ENCODE measurements at regions not wholly inside any gene's neighbourhood (a gene's known extent, or its start where the extent isn't known, plus 50 kb on each side); places are given as distances from the start of the nearest gene placed in this dataset.

DNA sequence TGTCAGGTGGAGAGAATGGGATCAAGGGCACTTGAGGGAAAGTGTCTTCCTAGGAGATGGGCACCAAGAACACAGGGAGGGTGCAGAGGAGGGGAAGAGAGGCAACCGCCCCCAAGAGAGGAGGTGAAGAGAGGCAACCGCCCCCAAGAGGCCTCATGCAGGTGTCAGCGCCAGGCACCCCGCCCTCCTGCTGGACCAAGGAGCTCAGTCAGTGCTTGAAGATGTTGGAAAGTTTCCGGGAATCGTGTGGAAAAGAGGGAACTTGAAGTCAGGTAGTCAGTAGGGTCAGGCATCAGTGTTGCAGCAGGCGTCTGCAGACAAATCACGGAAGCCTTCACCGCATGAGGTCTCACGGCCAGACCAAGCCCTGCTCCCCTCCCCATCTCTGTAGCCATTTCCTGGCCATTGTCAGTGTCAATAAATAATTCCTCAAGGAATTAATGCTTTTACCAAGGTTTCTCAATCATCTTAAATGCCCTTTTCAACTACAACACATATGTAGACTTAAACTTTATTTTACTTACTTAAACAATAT lies 353.1 kb downstream of the EIPR1 start:
- no peaks in the 10 kb centered on the region for H3K79me1 ChIP-seq (replicated peaks; ENCODE audit: low read length, poor library complexity, severe bottlenecking)
- no peak overlapping the region for H4K91ac ChIP-seq (ENCODE audit: low read length)
- H3K18ac ChIP-seq (ENCODE audit: low read depth in 1 of 2, low read length in 2 of 2): no peak overlapping the region
- no peak overlapping the region for H2BK120ac ChIP-seq (ENCODE audit: low read depth, low read length)
- no peak overlapping the region for H2BK5ac ChIP-seq (ENCODE audit: low read depth, low read length, poor library complexity, severe bottlenecking)
- H3K9ac ChIP-seq (ENCODE audit: low read length): no peak overlapping the region
- H3K27me3 ChIP-seq (ENCODE audit: control insufficient read depth in 1 of 2, insufficient read depth in 1 of 2, low read length in 2 of 2): no peaks in the 10 kb centered on the region
- H3K36me3 ChIP-seq (ENCODE audit: control insufficient read depth in 1 of 2, insufficient read depth in 2 of 2, low read depth in 1 of 2, low read length in 2 of 2): no peaks in the 10 kb centered on the region
- no peak overlapping the region for H3K23ac ChIP-seq (ENCODE audit: low read length in 2 of 2)
- H3K14ac ChIP-seq (ENCODE audit: low read length in 2 of 2): no peak overlapping the region
- no peak overlapping the region for H4K8ac ChIP-seq (ENCODE audit: low read length)
- H2AFZ ChIP-seq (ENCODE audit: low read depth, low read length): no peak overlapping the region
- peaks cover 3% of the 10 kb centered on the region for H3K9me3 ChIP-seq (ENCODE audit: control insufficient read depth, low read length)
- no peak overlapping the region for H3K4me3 ChIP-seq (ENCODE audit: insufficient read depth in 1 of 2, low read depth in 1 of 2, low read length in 2 of 2)
- H3K4me1 ChIP-seq (ENCODE audit: control insufficient read depth, insufficient read depth, low read depth, low read length): no peaks in the 10 kb centered on the region
- H2BK12ac ChIP-seq (ENCODE audit: low read length in 2 of 2): no peak overlapping the region
- DNase-seq: no peak
- no peak overlapping the region for H2AK5ac ChIP-seq (ENCODE audit: low read length, severe bottlenecking)
- no peak overlapping the region for H3K4ac ChIP-seq (ENCODE audit: low read depth in 1 of 2, low read length in 2 of 2)
- H3K27ac ChIP-seq (ENCODE audit: low read length, poor library complexity, severe bottlenecking): no peak overlapping the region
- no peak overlapping the region for H2BK15ac ChIP-seq (ENCODE audit: low read depth, poor library complexity, severe bottlenecking)
- 89% methylated on average over 10 of the region's 10 CpGs for WGBS
- H3K4me2 ChIP-seq (ENCODE audit: low read length, poor library complexity, severe bottlenecking): no peak overlapping the region

DNA sequence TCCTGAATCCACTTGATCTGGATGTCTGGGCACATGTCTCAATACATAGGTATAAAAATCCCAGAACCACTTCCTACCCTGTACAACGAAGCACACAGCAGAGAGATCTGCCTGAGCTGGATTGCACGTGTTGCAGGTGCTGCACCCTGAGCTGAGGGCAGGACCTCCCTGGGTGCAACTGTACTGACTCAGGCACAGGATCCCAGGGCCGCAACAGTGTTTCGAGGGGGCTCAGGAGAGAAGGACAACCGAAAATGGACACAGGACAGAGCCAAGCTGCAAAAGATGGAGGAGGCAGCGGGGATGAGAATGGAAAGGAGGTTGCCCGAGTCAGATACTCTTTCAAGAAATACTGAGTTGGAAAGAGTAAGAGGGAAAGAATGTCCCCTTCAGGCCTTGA lies 354.1 kb downstream of the EIPR1 start:
- H3K4me2 ChIP-seq (ENCODE audit: low read length, poor library complexity, severe bottlenecking): no peak overlapping the region
- H3K9ac ChIP-seq (ENCODE audit: low read length): no peak overlapping the region
- H3K18ac ChIP-seq (ENCODE audit: low read depth in 1 of 2, low read length in 2 of 2): no peak overlapping the region
- peaks cover 5% of the 10 kb centered on the region for H3K9me3 ChIP-seq (ENCODE audit: control insufficient read depth, low read length)
- no peak overlapping the region for H2BK12ac ChIP-seq (ENCODE audit: low read length in 2 of 2)
- H4K8ac ChIP-seq (ENCODE audit: low read length): no peak overlapping the region
- no peaks in the 10 kb centered on the region for H3K27me3 ChIP-seq (ENCODE audit: control insufficient read depth in 1 of 2, insufficient read depth in 1 of 2, low read length in 2 of 2)
- no peak overlapping the region for H2BK5ac ChIP-seq (ENCODE audit: low read depth, low read length, poor library complexity, severe bottlenecking)
- H2AK5ac ChIP-seq (ENCODE audit: low read length, severe bottlenecking): no peak overlapping the region
- no peak overlapping the region for H4K91ac ChIP-seq (ENCODE audit: low read length)
- no peak for DNase-seq
- H3K14ac ChIP-seq (ENCODE audit: low read length in 2 of 2): no peak overlapping the region
- no peak overlapping the region for H3K4me3 ChIP-seq (ENCODE audit: insufficient read depth in 1 of 2, low read depth in 1 of 2, low read length in 2 of 2)
- no peak overlapping the region for H3K23ac ChIP-seq (ENCODE audit: low read length in 2 of 2)
- H2AFZ ChIP-seq (ENCODE audit: low read depth, low read length): no peak overlapping the region
- H2BK15ac ChIP-seq (ENCODE audit: low read depth, poor library complexity, severe bottlenecking): no peak overlapping the region
- no peaks in the 10 kb centered on the region for H3K36me3 ChIP-seq (ENCODE audit: control insufficient read depth in 1 of 2, insufficient read depth in 2 of 2, low read depth in 1 of 2, low read length in 2 of 2)
- no peaks in the 10 kb centered on the region for H3K79me1 ChIP-seq (replicated peaks; ENCODE audit: low read length, poor library complexity, severe bottlenecking)
- H2BK120ac ChIP-seq (ENCODE audit: low read depth, low read length): no peak overlapping the region
- H3K27ac ChIP-seq (ENCODE audit: low read length, poor library complexity, severe bottlenecking): no peak overlapping the region
- H3K4ac ChIP-seq (ENCODE audit: low read depth in 1 of 2, low read length in 2 of 2): no peak overlapping the region
- no peaks in the 10 kb centered on the region for H3K4me1 ChIP-seq (ENCODE audit: control insufficient read depth, insufficient read depth, low read depth, low read length)
- WGBS: 63% methylated on average over 7 of the region's 7 CpGs

DNA sequence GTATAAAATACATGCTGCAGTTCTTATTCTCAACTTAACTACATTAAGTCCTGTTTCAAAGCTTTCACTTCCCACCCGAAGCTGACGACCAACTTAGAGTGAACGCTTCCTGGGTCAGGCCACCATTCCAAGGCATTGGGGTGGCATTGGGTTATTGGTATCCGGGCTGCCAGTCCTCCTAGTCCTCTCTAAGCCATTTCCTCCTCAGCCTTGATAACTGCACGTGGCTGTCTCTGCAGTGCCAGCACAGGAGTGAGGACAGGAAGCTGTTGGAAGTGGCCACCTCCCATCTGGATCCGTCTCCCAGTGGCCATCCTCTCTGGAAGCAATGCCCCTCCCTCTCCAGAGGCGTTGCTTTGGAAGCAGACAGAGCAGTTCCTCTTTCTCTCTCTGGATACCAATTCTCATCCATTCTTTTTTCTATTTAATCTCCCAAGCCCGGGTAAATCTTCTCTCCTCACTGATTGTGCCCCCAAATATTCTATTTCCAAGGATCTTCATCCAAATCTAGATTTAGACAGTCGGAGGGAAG lies 354.7 kb downstream of the EIPR1 start:
- H3K18ac ChIP-seq (ENCODE audit: low read depth in 1 of 2, low read length in 2 of 2): no peak overlapping the region
- H3K36me3 ChIP-seq (ENCODE audit: control insufficient read depth in 1 of 2, insufficient read depth in 2 of 2, low read depth in 1 of 2, low read length in 2 of 2): no peaks in the 10 kb centered on the region
- 56% methylated on average over 9 of the region's 9 CpGs for WGBS
- no peak for DNase-seq
- no peak overlapping the region for H2AFZ ChIP-seq (ENCODE audit: low read depth, low read length)
- H3K4me2 ChIP-seq (ENCODE audit: low read length, poor library complexity, severe bottlenecking): no peak overlapping the region
- no peak overlapping the region for H2AK5ac ChIP-seq (ENCODE audit: low read length, severe bottlenecking)
- no peak overlapping the region for H3K27ac ChIP-seq (ENCODE audit: low read length, poor library complexity, severe bottlenecking)
- H3K4me3 ChIP-seq (ENCODE audit: insufficient read depth in 1 of 2, low read depth in 1 of 2, low read length in 2 of 2): no peak overlapping the region
- H2BK120ac ChIP-seq (ENCODE audit: low read depth, low read length): no peak overlapping the region
- no peaks in the 10 kb centered on the region for H3K4me1 ChIP-seq (ENCODE audit: control insufficient read depth, insufficient read depth, low read depth, low read length)
- H4K8ac ChIP-seq (ENCODE audit: low read length): no peak overlapping the region
- H2BK12ac ChIP-seq (ENCODE audit: low read length in 2 of 2): no peak overlapping the region
- H2BK5ac ChIP-seq (ENCODE audit: low read depth, low read length, poor library complexity, severe bottlenecking): no peak overlapping the region
- no peaks in the 10 kb centered on the region for H3K79me1 ChIP-seq (replicated peaks; ENCODE audit: low read length, poor library complexity, severe bottlenecking)
- H3K27me3 ChIP-seq (ENCODE audit: control insufficient read depth in 1 of 2, insufficient read depth in 1 of 2, low read length in 2 of 2): no peaks in the 10 kb centered on the region
- no peak overlapping the region for H3K23ac ChIP-seq (ENCODE audit: low read length in 2 of 2)
- peaks cover 5% of the 10 kb centered on the region for H3K9me3 ChIP-seq (ENCODE audit: control insufficient read depth, low read length)
- H2BK15ac ChIP-seq (ENCODE audit: low read depth, poor library complexity, severe bottlenecking): no peak overlapping the region
- no peak overlapping the region for H3K4ac ChIP-seq (ENCODE audit: low read depth in 1 of 2, low read length in 2 of 2)
- H3K14ac ChIP-seq (ENCODE audit: low read length in 2 of 2): no peak overlapping the region
- H3K9ac ChIP-seq (ENCODE audit: low read length): no peak overlapping the region
- H4K91ac ChIP-seq (ENCODE audit: low read length): no peak overlapping the region

DNA sequence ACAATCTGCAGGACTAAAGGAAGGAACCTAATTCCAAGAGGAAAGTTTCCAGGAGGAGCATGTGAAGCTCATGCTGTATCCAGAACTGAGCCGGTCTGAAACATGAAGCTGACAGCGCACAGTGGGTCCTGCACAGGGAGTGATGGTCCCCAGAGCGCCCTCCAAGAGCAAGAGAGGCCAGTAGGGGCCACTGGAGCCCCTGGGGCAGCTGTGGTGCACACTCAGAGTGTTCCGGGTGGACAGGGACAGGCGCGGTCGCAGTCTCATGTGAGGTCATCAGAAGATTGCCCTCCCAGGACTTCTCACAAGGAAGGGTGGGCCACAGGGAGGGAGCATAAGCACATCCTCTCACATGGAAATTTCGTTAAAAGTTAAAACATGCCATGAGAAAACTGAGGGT lies 355.9 kb downstream of the EIPR1 start:
- H3K36me3 ChIP-seq (ENCODE audit: control insufficient read depth in 1 of 2, insufficient read depth in 2 of 2, low read depth in 1 of 2, low read length in 2 of 2): no peaks in the 10 kb centered on the region
- no peak overlapping the region for H4K8ac ChIP-seq (ENCODE audit: low read length)
- H2BK12ac ChIP-seq (ENCODE audit: low read length in 2 of 2): no peak overlapping the region
- no peak overlapping the region for H3K9ac ChIP-seq (ENCODE audit: low read length)
- H3K27me3 ChIP-seq (ENCODE audit: control insufficient read depth in 1 of 2, insufficient read depth in 1 of 2, low read length in 2 of 2): no peaks in the 10 kb centered on the region
- H3K79me1 ChIP-seq (replicated peaks; ENCODE audit: low read length, poor library complexity, severe bottlenecking): no peaks in the 10 kb centered on the region
- H2BK120ac ChIP-seq (ENCODE audit: low read depth, low read length): no peak overlapping the region
- peaks cover 12% of the 10 kb centered on the region for H3K9me3 ChIP-seq (ENCODE audit: control insufficient read depth, low read length)
- 71% methylated on average over 8 of the region's 8 CpGs for WGBS
- H3K4me2 ChIP-seq (ENCODE audit: low read length, poor library complexity, severe bottlenecking): no peak overlapping the region
- no peak overlapping the region for H2BK15ac ChIP-seq (ENCODE audit: low read depth, poor library complexity, severe bottlenecking)
- no peak overlapping the region for H4K91ac ChIP-seq (ENCODE audit: low read length)
- H3K14ac ChIP-seq (ENCODE audit: low read length in 2 of 2): no peak overlapping the region
- no peak overlapping the region for H2AFZ ChIP-seq (ENCODE audit: low read depth, low read length)
- no peak overlapping the region for H3K4ac ChIP-seq (ENCODE audit: low read depth in 1 of 2, low read length in 2 of 2)
- H3K4me3 ChIP-seq (ENCODE audit: insufficient read depth in 1 of 2, low read depth in 1 of 2, low read length in 2 of 2): no peak overlapping the region
- DNase-seq: no peak
- no peak overlapping the region for H3K27ac ChIP-seq (ENCODE audit: low read length, poor library complexity, severe bottlenecking)
- H2BK5ac ChIP-seq (ENCODE audit: low read depth, low read length, poor library complexity, severe bottlenecking): no peak overlapping the region
- no peaks in the 10 kb centered on the region for H3K4me1 ChIP-seq (ENCODE audit: control insufficient read depth, insufficient read depth, low read depth, low read length)
- H3K23ac ChIP-seq (ENCODE audit: low read length in 2 of 2): no peak overlapping the region
- no peak overlapping the region for H3K18ac ChIP-seq (ENCODE audit: low read depth in 1 of 2, low read length in 2 of 2)
- H2AK5ac ChIP-seq (ENCODE audit: low read length, severe bottlenecking): no peak overlapping the region

Measured in mesenchymal stem cell (in vitro differentiated cells and primary cell).